IPS-18c (cell line): ENCODE measurements at regions not wholly inside any gene's neighbourhood (a gene's known extent, or its start where the extent isn't known, plus 50 kb on each side); places are given as distances from the start of the nearest gene placed in this dataset.
"Not testable (repeated sequence)": the region's sequence is repeated elsewhere in the genome, so short reads cannot be mapped to it uniquely, and the experiment has no call there.

ENCODE experiments used
- H3K4me3 ChIP-seq: 2 replicates; pipeline ENCODE4 v1.7.0; 2013; ENCODE audit warnings: low read depth, mild to moderate bottlenecking, low read length, moderate library complexity; ENCODE audit not compliant: insufficient read depth
- H3K9me3 ChIP-seq: one replicate; pipeline ENCODE4 v1.6.1; 2013; ENCODE audit warnings: mild to moderate bottlenecking, low read length, moderate library complexity; ENCODE audit not compliant: control insufficient read depth, insufficient read depth

DNA sequence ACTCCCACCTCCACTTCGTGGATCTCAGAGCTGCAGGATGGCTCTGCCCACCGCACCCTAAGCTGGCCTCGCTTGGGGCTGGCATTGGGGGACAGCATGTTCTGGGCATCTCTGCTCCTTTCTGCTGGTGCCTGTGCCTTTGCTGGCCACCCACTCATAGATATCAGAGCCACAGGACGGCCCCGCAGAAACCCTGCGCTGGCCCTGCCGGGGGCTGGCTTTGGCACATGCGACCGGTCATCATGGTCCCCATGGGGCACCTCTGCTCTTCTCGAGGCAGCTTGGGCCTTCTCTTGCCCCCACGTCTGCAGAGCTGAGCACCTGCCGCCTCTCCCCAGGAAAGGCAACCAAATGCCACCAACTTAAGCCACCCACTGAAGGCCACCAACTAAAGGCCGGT is 895.7 kb upstream of the DEFB115 start:
- not testable (repeated sequence) for H3K4me3 ChIP-seq, H3K9me3 ChIP-seq

DNA sequence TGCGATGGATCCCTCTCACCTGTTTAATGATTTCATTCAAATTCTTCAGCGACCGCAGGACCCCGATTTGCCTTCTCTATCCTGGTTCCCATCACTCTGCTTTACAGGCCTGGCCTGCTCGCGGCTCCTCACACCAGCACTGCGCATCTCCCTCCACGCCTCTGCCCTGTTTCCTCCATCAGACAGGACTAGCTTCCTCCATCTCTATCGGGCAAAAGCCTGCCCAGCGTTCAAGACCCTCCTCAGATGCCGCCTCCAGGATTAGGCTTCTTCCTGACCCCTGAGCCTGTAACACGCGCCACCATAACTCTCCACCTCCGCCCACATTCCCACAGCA is 881.1 kb upstream of the DEFB115 start:
- H3K4me3 ChIP-seq, result peak overlapping the region; percentile 63
- not testable (repeated sequence) for H3K9me3 ChIP-seq

DNA sequence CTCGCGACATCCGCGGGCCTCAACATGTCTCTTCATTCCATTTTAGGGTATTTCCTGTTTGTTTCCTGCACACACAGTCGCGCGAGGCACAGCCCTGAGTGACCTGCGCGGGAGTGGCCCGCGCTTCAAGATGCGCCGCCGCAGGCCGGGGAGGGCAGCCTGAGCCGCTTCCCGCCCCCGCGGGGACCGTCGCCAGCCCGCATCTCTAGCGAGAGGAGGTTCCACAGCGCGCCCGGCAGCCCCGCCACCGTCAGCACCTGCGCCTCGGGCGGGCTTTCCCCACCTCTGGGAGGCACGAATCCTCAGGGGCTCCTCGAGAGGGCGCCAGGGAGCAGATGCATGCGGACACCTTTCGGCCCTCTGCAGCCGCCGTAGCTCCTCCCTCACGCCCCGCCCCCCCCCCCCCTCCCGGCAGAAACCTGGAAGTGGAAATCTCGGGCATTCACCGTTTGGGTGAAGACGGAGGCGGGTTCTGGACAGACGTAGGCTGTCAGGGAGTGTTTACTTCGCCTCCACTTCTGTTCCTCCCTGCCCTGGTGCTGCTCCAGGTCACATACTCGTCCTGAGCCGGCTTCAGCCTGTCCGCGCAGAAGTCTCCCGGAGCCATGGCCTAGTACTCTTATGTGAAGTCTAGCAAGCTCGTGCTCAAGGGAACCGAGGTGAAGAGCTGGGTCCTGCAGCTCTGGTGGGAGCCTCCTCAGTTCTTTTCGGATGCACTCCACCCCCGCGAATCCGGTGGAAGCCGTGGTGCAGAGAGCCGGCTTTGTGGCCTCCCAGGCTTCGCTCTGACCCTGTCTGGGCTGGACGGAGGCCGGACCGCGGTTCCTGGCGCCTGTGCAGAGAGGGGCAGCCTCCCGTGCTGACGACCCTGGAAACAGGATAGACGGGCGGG is 880.5 kb upstream of the DEFB115 start:
- H3K4me3 ChIP-seq, result peak overlapping the region; percentile 83
- peaks cover 3% of the 10 kb centered on the region for H3K9me3 ChIP-seq

DNA sequence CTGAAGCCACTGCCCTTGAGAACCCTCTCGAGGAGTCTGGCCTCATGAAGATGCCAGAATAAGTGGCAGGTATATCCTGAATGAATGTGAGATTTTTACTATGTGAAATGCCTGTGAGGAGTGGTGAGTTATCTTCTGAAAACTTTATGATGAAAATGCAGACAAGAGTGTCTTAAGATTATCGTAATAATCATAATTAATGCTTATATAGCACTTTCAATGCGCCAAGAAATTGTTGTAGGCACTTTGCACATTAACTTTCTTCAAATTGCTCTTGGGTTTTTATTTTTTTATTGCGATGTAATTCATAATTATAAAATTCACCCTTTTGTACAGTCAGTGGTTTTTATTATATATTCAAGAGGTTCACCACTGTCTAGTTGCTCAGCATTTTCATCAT is 879.1 kb upstream of the DEFB115 start:
- H3K4me3 ChIP-seq, H3K9me3 ChIP-seq: not testable (repeated sequence)

DNA sequence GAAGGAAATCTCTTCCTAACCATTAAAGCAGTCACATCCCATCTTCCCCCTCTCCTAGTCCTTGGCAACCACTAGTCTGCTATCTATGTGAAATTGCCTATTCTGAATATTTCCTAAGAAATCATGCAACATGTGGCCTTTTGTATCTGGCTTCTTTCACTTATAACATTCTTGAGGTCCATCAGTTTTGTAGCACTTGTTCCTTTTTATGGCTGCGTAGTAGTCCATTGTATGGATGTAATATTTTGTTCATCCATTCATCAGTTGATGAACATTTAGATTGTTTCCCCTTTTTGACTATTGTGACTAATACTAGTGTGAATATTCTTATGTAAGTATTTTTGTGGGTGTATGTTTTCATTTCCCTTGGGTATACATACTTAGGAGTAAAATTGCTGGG is 878.7 kb upstream of the DEFB115 start:
- H3K9me3 ChIP-seq, H3K4me3 ChIP-seq: not testable (repeated sequence)

- not testable (repeated sequence) for H3K4me3 ChIP-seq, H3K9me3 ChIP-seq
Measured at GRCh38 chr20:30384841-30385240, 872.6 kb upstream of the DEFB115 start.

DNA sequence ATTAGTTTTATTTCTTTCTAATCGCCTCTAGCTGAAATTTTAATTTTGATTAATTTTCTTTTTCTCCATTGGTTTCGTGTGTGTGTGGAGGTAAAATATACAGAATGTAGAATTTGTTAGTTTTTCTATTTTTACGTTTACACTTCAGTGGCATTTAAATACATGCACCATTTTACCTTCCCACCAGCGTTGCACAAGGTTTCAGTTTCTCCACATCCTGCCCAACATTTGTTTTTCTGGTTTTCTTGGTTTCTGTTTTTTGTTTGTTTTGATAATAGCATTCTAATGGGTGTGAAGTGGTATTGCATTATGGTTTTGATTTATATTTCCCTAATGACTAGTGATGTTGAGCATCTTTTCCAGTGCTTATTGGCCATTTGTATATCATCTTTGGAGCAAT is 871.4 kb upstream of the DEFB115 start:
- H3K9me3 ChIP-seq, H3K4me3 ChIP-seq: not testable (repeated sequence)

DNA sequence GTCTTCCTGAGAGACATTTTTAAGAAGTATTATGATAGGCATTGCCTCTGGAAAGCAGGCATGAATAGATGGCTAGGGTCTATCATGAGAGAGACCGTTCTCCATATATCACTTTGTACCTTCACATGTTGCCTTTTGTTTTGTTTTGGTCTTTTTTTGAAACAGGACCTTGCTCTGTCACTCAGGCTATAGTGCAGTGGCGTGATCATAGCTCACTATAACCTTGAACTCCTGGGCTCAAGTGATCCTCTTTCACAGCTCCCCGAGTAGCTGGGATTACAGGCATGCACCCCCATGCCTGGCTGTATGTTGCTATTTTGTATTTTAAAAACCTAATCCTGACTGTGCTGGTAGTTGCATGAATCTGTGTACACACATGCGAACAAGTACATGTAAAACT is 869.6 kb upstream of the DEFB115 start:
- not testable (repeated sequence) for H3K9me3 ChIP-seq, H3K4me3 ChIP-seq

GRCh38 chr20:30393523-30393922 is 863.9 kb upstream of the DEFB115 start:
- not testable (repeated sequence) for H3K9me3 ChIP-seq, H3K4me3 ChIP-seq

DNA sequence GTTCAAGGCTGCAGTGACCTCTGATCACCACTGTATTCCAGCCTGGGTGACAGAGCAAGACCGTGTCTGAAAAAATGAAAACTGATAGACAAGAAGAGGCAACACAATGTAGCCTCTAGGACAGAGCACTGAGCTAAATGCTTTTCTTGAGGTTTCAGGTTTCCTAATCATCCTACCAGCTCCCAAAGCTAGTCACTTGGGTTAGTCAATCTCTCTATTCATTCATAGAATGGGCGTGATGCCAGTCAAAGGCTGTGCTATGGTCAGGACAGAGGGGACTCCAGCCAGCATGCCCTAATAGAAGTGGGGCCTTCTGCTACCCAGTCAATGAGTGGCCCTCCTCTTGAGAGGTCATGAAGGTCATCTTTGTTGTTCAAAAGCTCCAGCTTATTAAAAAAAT is 860.4 kb upstream of the DEFB115 start:
- H3K4me3 ChIP-seq, result not testable (repeated sequence)

DNA sequence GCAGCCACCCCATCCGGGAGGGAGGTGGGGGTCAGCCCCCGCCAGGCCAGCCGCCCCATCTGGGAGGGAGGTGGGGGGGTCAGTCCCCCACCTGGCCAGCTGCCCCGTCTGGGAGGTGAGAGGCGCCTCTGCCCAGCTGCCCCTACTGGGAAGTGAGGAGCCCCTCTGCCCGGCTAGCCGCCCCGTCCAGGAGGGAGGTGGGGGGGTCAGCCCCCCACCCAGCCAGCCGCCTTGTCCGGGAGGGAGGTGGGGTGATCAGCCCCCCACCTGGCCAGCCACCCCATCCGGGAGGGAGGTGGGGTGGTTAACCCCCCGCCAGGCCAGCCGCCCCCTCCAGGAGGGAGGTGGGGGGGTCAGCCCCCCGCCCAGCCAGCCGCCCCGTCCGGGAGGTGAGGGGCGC is 852.4 kb upstream of the DEFB115 start:
- H3K9me3 ChIP-seq, result peaks cover 13% of the 10 kb centered on the region
- not testable (repeated sequence) for H3K4me3 ChIP-seq

More for the DNA sequence above, 860.4 kb upstream of the DEFB115 start:
- H3K9me3 ChIP-seq, result not testable (repeated sequence)

DNA sequence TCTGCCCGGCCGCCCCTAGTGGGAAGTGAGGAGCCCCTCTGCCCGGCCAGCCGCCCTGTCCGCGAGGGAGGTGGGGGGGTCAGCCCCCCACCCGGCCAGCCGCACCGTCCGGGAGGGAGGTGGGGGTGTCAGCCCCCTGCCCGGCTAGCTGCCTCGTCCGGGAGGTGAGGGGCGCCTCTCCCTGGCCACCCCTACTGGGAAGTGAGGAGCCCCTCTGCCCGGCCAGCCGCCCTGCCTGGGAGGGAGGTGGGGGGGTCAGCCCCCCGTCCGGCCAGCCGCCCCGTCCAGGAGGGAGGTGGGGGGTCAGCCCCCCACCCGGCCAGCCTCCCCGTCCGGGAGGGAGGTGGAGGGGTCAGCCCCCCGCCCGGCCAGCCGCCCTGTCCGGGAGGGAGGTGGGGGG is 851.9 kb upstream of the DEFB115 start:
- H3K4me3 ChIP-seq, result not testable (repeated sequence)
- peaks cover 13% of the 10 kb centered on the region for H3K9me3 ChIP-seq

- H3K9me3 ChIP-seq, result peaks cover 13% of the 10 kb centered on the region
- not testable (repeated sequence) for H3K4me3 ChIP-seq
Measured at GRCh38 chr20:30406370-30406769, 851.1 kb upstream of the DEFB115 start.

GRCh38 chr20:30412972-30413371 is 844.5 kb upstream of the DEFB115 start:
- H3K9me3 ChIP-seq, result peaks cover 4% of the 10 kb centered on the region
- H3K4me3 ChIP-seq, result no peak overlapping the region

DNA sequence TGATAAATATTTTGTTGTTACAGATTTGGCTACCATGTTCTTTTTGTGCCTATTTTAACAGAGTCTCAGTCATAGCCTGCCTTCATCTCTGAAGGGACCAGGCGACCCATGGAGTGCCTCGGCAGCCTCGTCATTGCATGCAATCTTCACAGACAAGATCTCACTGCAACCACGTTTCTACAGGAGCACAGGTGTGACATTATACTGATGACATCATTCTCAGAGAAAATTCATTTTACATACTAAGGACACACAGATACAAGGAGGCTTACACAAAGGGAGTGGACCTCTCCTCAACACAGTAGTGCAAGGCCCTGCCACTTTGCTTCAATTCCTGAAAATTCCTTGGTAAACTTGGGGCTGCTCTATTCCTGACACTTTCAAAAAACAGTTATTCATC is 840.1 kb upstream of the DEFB115 start:
- H3K4me3 ChIP-seq, H3K9me3 ChIP-seq: not testable (repeated sequence)

- not testable (repeated sequence) for H3K9me3 ChIP-seq
Measured at GRCh38 chr20:30418378-30418777, 839.1 kb upstream of the DEFB115 start.

GRCh38 chr20:30419466-30419865 is 838.0 kb upstream of the DEFB115 start:
- Histone ChIP-seq H3K9me3 (peaks cover 4% of the 10 kb centered on the region), H3K4me3 (no peak overlapping the region)

More at GRCh38 chr20:30418378-30418777, 839.1 kb upstream of the DEFB115 start:
- not testable (repeated sequence) for H3K4me3 ChIP-seq

DNA sequence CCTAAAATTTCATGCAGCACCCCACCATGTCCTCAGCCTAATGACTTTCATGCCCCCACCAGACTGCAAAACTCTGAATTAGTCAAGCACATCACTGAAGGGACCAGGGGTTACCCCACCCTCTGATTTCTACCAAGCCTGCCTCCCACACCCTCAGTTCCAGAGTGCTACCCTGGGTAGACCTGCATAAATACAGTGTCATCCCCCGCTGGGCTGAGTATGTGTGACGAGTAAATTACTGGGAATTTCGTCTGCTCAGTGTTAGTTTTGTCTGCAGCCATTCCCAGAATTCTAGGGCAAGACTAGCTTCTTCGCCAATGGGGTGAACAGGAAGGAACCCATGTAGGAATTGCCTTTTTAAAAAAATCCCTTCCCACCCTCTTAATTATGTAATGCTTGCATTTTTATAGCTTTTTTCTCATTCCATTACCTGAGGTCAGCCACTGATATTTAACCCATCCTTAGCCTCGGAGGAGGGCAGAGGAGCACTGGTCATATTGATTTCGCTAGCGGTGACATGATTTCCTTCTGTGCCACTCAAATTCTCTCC is 837.5 kb upstream of the DEFB115 start:
- not testable (repeated sequence) for H3K4me3 ChIP-seq

More for the DNA sequence above, 837.5 kb upstream of the DEFB115 start:
- H3K9me3 ChIP-seq, result not testable (repeated sequence)
